T47D (cell line): ENCODE measurements at regions not wholly inside any gene's neighbourhood (a gene's known extent, or its start where the extent isn't known, plus 50 kb on each side); places are given as distances from the start of the nearest gene placed in this dataset.
"Not testable (repeated sequence)": the region's sequence is repeated elsewhere in the genome, so short reads cannot be mapped to it uniquely, and the experiment has no call there.

Experiments
- DNase-seq, 2 experiments: peaks; one replicate each; pipeline versions ENCODE4 v3.0.0 to v3.0.0-alpha.2; 2011 to 2012; ENCODE audit warnings: low read depth in 1 of 2, low spot score in 1 of 2
- JUND ChIP-seq: IDR thresholded peaks from 2 replicates; pipeline ENCODE4 v1.6.1; 2012; ENCODE audit warnings: low read depth
- in situ Hi-C: cut with HindIII; loops from 2 replicates; pipeline ENCODE4 v1.10.0; 2016; ENCODE audit warnings: low sequenced_read_pairs, low pct_unique_long_range_greater_than_20kb

GRCh38 chr17:13417381-13417950 lies 184.3 kb downstream of the HS3ST3A1 start:
- in situ Hi-C loops, result no loop called here
- DNase-seq, result no peak
- no peak for TF ChIP-seq JUND

- in situ Hi-C loops, result no loop called here
- TF ChIP-seq JUND, result no peak
- no peak for DNase-seq
Observed at GRCh38 chr17:13416748-13417363, 184.9 kb downstream of the HS3ST3A1 start.

- in situ Hi-C loops, result no loop called here
- peak in 1 of 2 experiments; percentile 41 for DNase-seq
- no peak for TF ChIP-seq JUND
Observed at GRCh38 chr17:13415871-13416416, 185.8 kb downstream of the HS3ST3A1 start.

GRCh38 chr17:13415200-13415599 lies 186.5 kb downstream of the HS3ST3A1 start:
- DNase-seq, in situ Hi-C loops: not testable (repeated sequence)

GRCh38 chr17:13413001-13413400 lies 188.7 kb downstream of the HS3ST3A1 start:
- no peak for DNase-seq
- no peak for TF ChIP-seq JUND
- in situ Hi-C loops, result no loop called here

- peak in 1 of 2 experiments; percentile 9 for DNase-seq
- no peak for TF ChIP-seq JUND
- in situ Hi-C loops, result no loop called here
Observed at GRCh38 chr17:13410874-13411273, 190.9 kb downstream of the HS3ST3A1 start.

GRCh38 chr17:13410214-13410613 lies 191.5 kb downstream of the HS3ST3A1 start:
- no peak for DNase-seq
- in situ Hi-C loops, result no loop called here
- no peak for TF ChIP-seq JUND

GRCh38 chr17:13409455-13409854 lies 192.3 kb downstream of the HS3ST3A1 start:
- in situ Hi-C loops, result no loop called here
- no peak for DNase-seq
- TF ChIP-seq JUND, result no peak

- no peak for DNase-seq
- in situ Hi-C loops, result no loop called here
- no peak for TF ChIP-seq JUND
Observed at GRCh38 chr17:13407381-13407780, 194.3 kb downstream of the HS3ST3A1 start.

- no peak for TF ChIP-seq JUND
- in situ Hi-C loops, result no loop called here
- DNase-seq, result no peak
Observed at GRCh38 chr17:13405807-13406206, 195.9 kb downstream of the HS3ST3A1 start.

GRCh38 chr17:13405080-13405479 lies 196.6 kb downstream of the HS3ST3A1 start:
- no peak for TF ChIP-seq JUND
- in situ Hi-C loops, result no loop called here
- no peak for DNase-seq

GRCh38 chr17:13403982-13404946 lies 197.5 kb downstream of the HS3ST3A1 start:
- in situ Hi-C loops, result no loop called here
- no peak for TF ChIP-seq JUND
- DNase-seq, result no peak

GRCh38 chr17:13400491-13400890 lies 201.2 kb downstream of the HS3ST3A1 start:
- DNase-seq, result no peak
- in situ Hi-C loops, result no loop called here
- no peak for TF ChIP-seq JUND
